Endothelial cell (in vitro differentiated cells): ENCODE measurements at regions not wholly inside any gene's neighbourhood (a gene's known extent, or its start where the extent isn't known, plus 50 kb on each side); places are given as distances from the start of the nearest gene placed in this dataset.

Experiments used
- DNase-seq: peaks from one replicate; pipeline ENCODE4 v3.0.0; 2021; ENCODE audit warnings: low spot score
- H3K27ac Mint-ChIP-seq: one replicate; pipeline ENCODE4 v1.8.0; 2021; ENCODE audit warnings: mixed read lengths, inconsistent platforms; ENCODE audit not compliant: unreplicated experiment
- H3K27me3 Mint-ChIP-seq: one replicate; pipeline ENCODE4 v1.8.0; 2021; ENCODE audit warnings: mild to moderate bottlenecking, moderate library complexity, mixed read lengths, inconsistent platforms; ENCODE audit not compliant: unreplicated experiment
- H3K36me3 Mint-ChIP-seq: one replicate; pipeline ENCODE4 v1.8.0; 2021; ENCODE audit warnings: mild to moderate bottlenecking, low read depth, mixed read lengths, inconsistent platforms; ENCODE audit not compliant: unreplicated experiment
- H3K4me1 Mint-ChIP-seq: one replicate; pipeline ENCODE4 v1.8.0; 2021; ENCODE audit warnings: mild to moderate bottlenecking, mixed read lengths, inconsistent platforms; ENCODE audit not compliant: unreplicated experiment
- H3K4me3 Mint-ChIP-seq: one replicate; pipeline ENCODE4 v1.8.0; 2021; ENCODE audit warnings: mild to moderate bottlenecking, mixed read lengths, inconsistent platforms; ENCODE audit not compliant: unreplicated experiment
- H3K9me3 Mint-ChIP-seq: one replicate; pipeline ENCODE4 v1.8.0; 2021; ENCODE audit warnings: mixed read lengths, inconsistent platforms; ENCODE audit not compliant: unreplicated experiment
- CTCF ChIP-seq: fragments of 200-600 bp; sonication (generic); IDR thresholded peaks from one replicate; pipeline ENCODE4 v1.5.0; 2021; ENCODE audit warnings: antibody characterized with exemption; ENCODE audit not compliant: unreplicated experiment

GRCh38 chr4:135672202-135672601, 1470.6 kb upstream of the PABPC4L start:
- no peak overlapping the region for H3K27ac Mint-ChIP-seq
- DNase-seq = no peak
- no peaks in the 10 kb centered on the region for H3K36me3 Mint-ChIP-seq

GRCh38 chr4:135670548-135670947, 1469.0 kb upstream of the PABPC4L start:
- TF ChIP-seq CTCF = no peak
- Mint-ChIP-seq H3K9me3 (no peaks in the 10 kb centered on the region), H3K27ac (no peak overlapping the region), H3K4me1 (no peaks in the 10 kb centered on the region), H3K27me3 (no peaks in the 10 kb centered on the region), H3K4me3 (no peak overlapping the region), H3K36me3 (no peaks in the 10 kb centered on the region)
- no peak for DNase-seq

More at GRCh38 chr4:135672202-135672601, 1470.6 kb upstream of the PABPC4L start:
- Mint-ChIP-seq H3K27me3 (no peaks in the 10 kb centered on the region), H3K4me3 (no peak overlapping the region), H3K4me1 (no peaks in the 10 kb centered on the region), H3K9me3 (no peaks in the 10 kb centered on the region)
- no peak for TF ChIP-seq CTCF
